H1 (cell line): ENCODE measurements at regions not wholly inside any gene's neighbourhood (a gene's known extent, or its start where the extent isn't known, plus 50 kb on each side); places are given as distances from the start of the nearest gene placed in this dataset.

Experiments
- CEBPB ChIP-seq: IDR thresholded peaks from 2 replicates; pipeline ENCODE4 v1.6.1; 2012; ENCODE audit warnings: low read depth, low read length
- EZH2 ChIP-seq: fragments of 200-600 bp; sonication (generic); IDR thresholded peaks from 2 replicates; pipeline ENCODE4 v1.7.1; 2012; ENCODE audit warnings: low read depth, mild to moderate bottlenecking, moderate library complexity, low read length, inconsistent platforms; ENCODE audit not compliant: severe bottlenecking
- MAX ChIP-seq: IDR thresholded peaks from 2 replicates; pipeline ENCODE4 v1.6.1; 2012; ENCODE audit warnings: inconsistent platforms
- RXRA ChIP-seq: IDR thresholded peaks from 2 replicates; pipeline ENCODE4 v1.6.1; 2011; ENCODE audit warnings: low read depth, mild to moderate bottlenecking, low read length, moderate library complexity; ENCODE audit not compliant: insufficient read depth
- SIX5 ChIP-seq: IDR thresholded peaks from 2 replicates; pipeline ENCODE4 v1.6.1; 2011; ENCODE audit warnings: mild to moderate bottlenecking, low read depth, low read length
- SP1 ChIP-seq: IDR thresholded peaks from 2 replicates; pipeline ENCODE4 v1.6.1; 2011; ENCODE audit warnings: low read depth, low read length
- SUZ12 ChIP-seq: fragments of 200-600 bp; sonication (generic); IDR thresholded peaks from 2 replicates; pipeline ENCODE4 v1.6.1; 2012; ENCODE audit warnings: mild to moderate bottlenecking, inconsistent platforms, low read length, moderate library complexity, mixed read lengths

- TF ChIP-seq SP1 (no peak), CEBPB (no peak), RXRA (no peak), EZH2 (no peak), SUZ12 (no peak), SIX5 (no peak), MAX (no peak)
Measured at GRCh38 chr2:163253621-163254285, 415.2 kb upstream of the KCNH7 start (continued).
